DMS114 treated with DMSO at 0.1 percent for 48 hours (cell line): ENCODE measurements at regions not wholly inside any gene's neighbourhood (a gene's known extent, or its start where the extent isn't known, plus 50 kb on each side); places are given as distances from the start of the nearest gene placed in this dataset.
A peak's percentile ranks its signal among the peaks of the same experiment; 100 is the strongest.

Experiments
- DNase-seq: peaks from one replicate; lab custom pipeline; 2025; ENCODE audit not compliant: unreplicated experiment; lab: John Stamatoyannopoulos, UW

GRCh38 chr1:30383221-30383711 lies 340.1 kb downstream of the MATN1 start:
- no peak for DNase-seq

- DNase-seq, result no peak
These were observed 340.9 kb downstream of the MATN1 start for GRCh38 chr1:30382496-30382895.

- no peak for DNase-seq
These were observed 341.6 kb downstream of the MATN1 start for GRCh38 chr1:30381671-30382365.

- no peak for DNase-seq
These were observed 342.1 kb downstream of the MATN1 start for GRCh38 chr1:30381266-30381665.

GRCh38 chr1:30380625-30380984 lies 342.8 kb downstream of the MATN1 start:
- DNase-seq, result no peak

- peak; percentile 74 for DNase-seq
These were observed 343.4 kb downstream of the MATN1 start for GRCh38 chr1:30379684-30380624.

GRCh38 chr1:30378991-30379581 lies 344.3 kb downstream of the MATN1 start:
- DNase-seq, result no peak

- no peak for DNase-seq
These were observed 345.3 kb downstream of the MATN1 start for GRCh38 chr1:30378003-30378596.

- DNase-seq, result no peak
These were observed 346.0 kb downstream of the MATN1 start for GRCh38 chr1:30377230-30378002.

- DNase-seq, result no peak
These were observed 347.2 kb downstream of the MATN1 start for GRCh38 chr1:30376054-30376697.

GRCh38 chr1:30375156-30375555 lies 348.2 kb downstream of the MATN1 start:
- DNase-seq, result no peak

- DNase-seq, result no peak
These were observed 348.9 kb downstream of the MATN1 start for GRCh38 chr1:30374400-30375070.

GRCh38 chr1:30373471-30374399 lies 349.6 kb downstream of the MATN1 start:
- no peak for DNase-seq

GRCh38 chr1:30372792-30373433 lies 350.5 kb downstream of the MATN1 start:
- DNase-seq, result no peak

- no peak for DNase-seq
These were observed 351.2 kb downstream of the MATN1 start for GRCh38 chr1:30371888-30372791.

- DNase-seq, result no peak
These were observed 352.1 kb downstream of the MATN1 start for GRCh38 chr1:30371179-30371788.
